Spinal cord (tissue), 9 donors: ENCODE measurements at regions not wholly inside any gene's neighbourhood (a gene's known extent, or its start where the extent isn't known, plus 50 kb on each side); places are given as distances from the start of the nearest gene placed in this dataset.

ENCODE experiments used
- DNase-seq, 6 donors: peaks; one replicate each; pipeline versions ENCODE4 v3.0.0 to v3.0.0-alpha.2; 2013 to 2015; ENCODE audit warnings: low spot score in 6 of 6, low read depth in 4 of 6
- H3K27ac ChIP-seq: one replicate; pipeline ENCODE4 v1.5.1; 2013; ENCODE audit warnings: low read depth, low read length, control low read depth
- H3K27me3 ChIP-seq: one replicate; pipeline ENCODE4 v1.6.1; 2013; ENCODE audit warnings: low read length; ENCODE audit not compliant: control insufficient read depth, insufficient read depth
- H3K36me3 ChIP-seq: one replicate; pipeline ENCODE4 v1.6.1; 2013; ENCODE audit warnings: low read length; ENCODE audit not compliant: control insufficient read depth, insufficient read depth
- H3K4me1 ChIP-seq: one replicate; pipeline ENCODE4 v1.6.1; 2013; ENCODE audit warnings: low read length; ENCODE audit not compliant: control insufficient read depth, insufficient read depth
- H3K4me3 ChIP-seq: one replicate; pipeline ENCODE4 v1.5.1; 2013; ENCODE audit warnings: low read depth, low read length, control low read depth
- H3K9me3 ChIP-seq: one replicate; pipeline ENCODE4 v1.6.1; 2013; ENCODE audit warnings: low read length; ENCODE audit not compliant: control insufficient read depth, insufficient read depth
- WGBS: methylation state at CpG from one replicate; pipeline ENCODE4 v1.1.5; 2013; ENCODE audit warnings: missing lambda C conversion rate; ENCODE audit not compliant: insufficient coverage; 5-methylcytosine and 5-hydroxymethylcytosine counted together
- donor health status: healthy.

DNA sequence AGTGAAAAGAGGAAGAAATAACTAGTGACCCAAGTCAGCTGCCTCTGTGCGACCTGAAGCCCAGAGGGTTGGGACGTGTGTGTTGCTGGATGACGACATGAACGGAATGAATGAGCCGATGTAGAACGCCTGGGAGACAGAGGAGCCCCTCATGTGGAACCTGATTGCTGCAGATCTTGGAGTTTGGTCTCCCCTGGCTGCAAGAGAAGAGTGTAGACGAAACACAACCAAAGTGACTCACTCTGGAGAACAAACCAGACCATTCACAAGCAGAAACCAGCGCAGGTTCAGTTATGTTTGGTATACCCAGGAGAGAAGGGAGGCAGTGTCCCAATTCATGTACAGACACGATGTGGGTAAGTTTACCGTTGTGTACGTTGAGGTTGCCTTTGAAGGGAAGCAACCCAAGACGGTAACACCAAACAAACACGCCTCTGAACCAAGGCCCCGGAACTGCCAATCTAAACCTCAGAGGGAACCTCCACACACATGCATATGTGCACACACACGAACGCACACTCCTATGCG is 265.9 kb downstream of the BMP7 start:
- 85% methylated on average over 10 of the region's 17 CpGs for WGBS
- Histone ChIP-seq H3K4me3 (no peak overlapping the region), H3K27me3 (peaks cover 8% of the 10 kb centered on the region), H3K9me3 (no peaks in the 10 kb centered on the region), H3K27ac (no peak overlapping the region), H3K36me3 (no peaks in the 10 kb centered on the region), H3K4me1 (no peaks in the 10 kb centered on the region)
- DNase-seq, result no peak

DNA sequence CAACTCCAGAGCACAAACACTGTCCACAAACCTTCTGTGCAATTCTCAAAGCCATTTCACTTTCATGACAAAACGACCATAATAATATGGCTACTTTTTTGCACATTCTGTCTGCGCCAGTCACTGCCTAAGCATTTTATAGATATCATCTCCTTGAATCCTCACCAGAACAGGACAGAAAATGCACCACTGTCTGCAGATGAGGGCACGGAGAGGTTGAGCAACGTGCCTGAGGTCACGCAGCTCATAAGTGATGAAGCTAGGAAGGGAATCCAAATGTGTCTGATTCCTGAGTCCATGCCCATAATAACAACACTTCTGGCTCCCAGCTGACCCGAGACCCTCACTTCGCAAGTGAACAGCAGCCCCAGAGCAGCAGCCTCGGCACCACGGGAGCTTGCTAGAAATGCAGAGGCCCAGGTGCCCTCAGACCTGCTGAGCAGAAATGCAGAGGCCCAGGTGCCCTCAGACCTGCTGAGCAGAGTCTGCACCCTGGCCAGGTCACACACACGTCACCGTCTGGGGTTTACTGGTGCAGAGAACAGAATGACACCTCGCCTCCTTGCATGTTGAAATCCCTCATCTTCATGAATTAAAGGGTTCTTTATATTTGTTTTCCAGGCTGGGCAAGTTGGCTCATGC is 265.2 kb downstream of the BMP7 start:
- Histone ChIP-seq H3K27me3 (peaks cover 9% of the 10 kb centered on the region), H3K4me3 (no peak overlapping the region), H3K4me1 (no peaks in the 10 kb centered on the region), H3K36me3 (no peaks in the 10 kb centered on the region), H3K9me3 (no peaks in the 10 kb centered on the region), H3K27ac (no peak overlapping the region)
- no peak for DNase-seq
- WGBS, result 95% methylated on average over 10 of the region's 12 CpGs

DNA sequence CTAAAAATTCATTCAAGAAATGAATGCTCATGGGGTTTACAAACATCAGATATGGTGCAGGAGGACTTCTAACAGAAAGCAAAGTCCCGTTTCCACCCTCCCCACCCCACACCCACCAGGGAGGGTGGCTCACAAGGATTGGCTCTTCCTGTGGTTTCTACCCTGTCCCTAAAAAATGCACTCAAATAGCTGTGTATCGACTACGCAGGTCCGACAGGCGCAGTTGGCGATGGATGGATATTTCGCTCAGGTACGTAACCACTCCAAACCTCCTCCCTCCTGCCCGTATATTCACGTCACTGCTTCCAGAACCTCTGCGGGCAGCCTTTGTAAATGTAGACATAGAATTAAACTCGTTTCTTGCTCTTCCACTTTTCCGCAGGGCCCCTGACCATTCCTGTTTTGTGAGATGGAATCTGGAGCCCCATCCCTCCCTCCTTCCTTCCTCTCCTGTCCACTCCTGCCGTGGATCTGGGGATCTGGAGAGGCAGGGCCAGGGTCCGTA is 264.3 kb downstream of the BMP7 start:
- no peak overlapping the region for H3K27ac ChIP-seq
- H3K4me3 ChIP-seq, result no peak overlapping the region
- no peak for DNase-seq
- no peaks in the 10 kb centered on the region for H3K4me1 ChIP-seq
- peaks cover 12% of the 10 kb centered on the region for H3K27me3 ChIP-seq
- H3K9me3 ChIP-seq, result no peaks in the 10 kb centered on the region
- no peaks in the 10 kb centered on the region for H3K36me3 ChIP-seq
- 98% methylated on average over 7 of the region's 15 CpGs for WGBS

DNA sequence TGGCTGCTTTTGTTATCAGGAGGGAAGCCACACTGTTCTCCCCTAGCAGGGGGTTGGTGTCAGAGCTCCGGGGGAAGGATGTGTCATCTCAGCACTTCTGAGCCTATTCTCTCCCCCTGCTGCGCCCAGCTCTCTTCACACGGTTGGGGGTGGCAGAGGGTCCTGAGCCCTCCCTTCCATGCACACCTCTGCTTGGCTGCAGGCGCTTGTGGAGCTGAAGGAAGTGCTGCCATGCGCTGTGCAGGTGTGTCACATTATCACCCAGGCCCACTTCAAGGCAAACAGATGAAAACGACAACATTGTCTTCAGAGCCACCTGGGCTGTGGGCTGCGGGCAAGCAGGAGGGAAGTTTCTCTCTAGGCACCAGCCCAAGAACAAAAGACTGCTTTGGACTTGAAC is 263.4 kb downstream of the BMP7 start:
- no peaks in the 10 kb centered on the region for H3K4me1 ChIP-seq
- H3K36me3 ChIP-seq, result no peaks in the 10 kb centered on the region
- 57% methylated on average over 3 of the region's 7 CpGs for WGBS
- H3K27ac ChIP-seq, result no peak overlapping the region
- no peak for DNase-seq
- H3K9me3 ChIP-seq, result no peaks in the 10 kb centered on the region
- no peak overlapping the region for H3K4me3 ChIP-seq
- peaks cover 12% of the 10 kb centered on the region for H3K27me3 ChIP-seq

DNA sequence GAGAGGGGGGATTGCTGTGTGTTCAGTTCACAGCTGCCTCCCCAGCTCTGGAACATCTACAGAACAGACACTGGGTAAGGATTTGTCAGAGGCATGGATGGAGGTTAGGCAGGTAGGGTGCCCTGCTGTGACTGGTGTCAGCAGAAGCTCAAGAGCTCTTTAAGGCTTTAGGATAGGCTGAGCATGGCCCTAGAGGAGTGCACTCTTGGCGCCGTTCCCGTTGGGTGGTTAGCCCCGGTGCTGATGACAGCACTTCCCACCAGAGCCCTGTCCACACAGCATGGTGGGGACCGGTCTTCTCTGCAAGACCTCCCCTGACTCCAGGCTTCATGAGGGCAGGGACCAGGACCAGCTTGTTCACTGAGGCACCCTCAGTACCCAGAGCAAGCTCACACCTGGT is 262.0 kb downstream of the BMP7 start:
- Histone ChIP-seq H3K4me3 (no peak overlapping the region), H3K4me1 (no peaks in the 10 kb centered on the region), H3K9me3 (no peaks in the 10 kb centered on the region), H3K27ac (no peak overlapping the region), H3K27me3 (peaks cover 12% of the 10 kb centered on the region), H3K36me3 (no peaks in the 10 kb centered on the region)
- 84% methylated on average over 5 of the region's 5 CpGs for WGBS
- DNase-seq, result no peak

DNA sequence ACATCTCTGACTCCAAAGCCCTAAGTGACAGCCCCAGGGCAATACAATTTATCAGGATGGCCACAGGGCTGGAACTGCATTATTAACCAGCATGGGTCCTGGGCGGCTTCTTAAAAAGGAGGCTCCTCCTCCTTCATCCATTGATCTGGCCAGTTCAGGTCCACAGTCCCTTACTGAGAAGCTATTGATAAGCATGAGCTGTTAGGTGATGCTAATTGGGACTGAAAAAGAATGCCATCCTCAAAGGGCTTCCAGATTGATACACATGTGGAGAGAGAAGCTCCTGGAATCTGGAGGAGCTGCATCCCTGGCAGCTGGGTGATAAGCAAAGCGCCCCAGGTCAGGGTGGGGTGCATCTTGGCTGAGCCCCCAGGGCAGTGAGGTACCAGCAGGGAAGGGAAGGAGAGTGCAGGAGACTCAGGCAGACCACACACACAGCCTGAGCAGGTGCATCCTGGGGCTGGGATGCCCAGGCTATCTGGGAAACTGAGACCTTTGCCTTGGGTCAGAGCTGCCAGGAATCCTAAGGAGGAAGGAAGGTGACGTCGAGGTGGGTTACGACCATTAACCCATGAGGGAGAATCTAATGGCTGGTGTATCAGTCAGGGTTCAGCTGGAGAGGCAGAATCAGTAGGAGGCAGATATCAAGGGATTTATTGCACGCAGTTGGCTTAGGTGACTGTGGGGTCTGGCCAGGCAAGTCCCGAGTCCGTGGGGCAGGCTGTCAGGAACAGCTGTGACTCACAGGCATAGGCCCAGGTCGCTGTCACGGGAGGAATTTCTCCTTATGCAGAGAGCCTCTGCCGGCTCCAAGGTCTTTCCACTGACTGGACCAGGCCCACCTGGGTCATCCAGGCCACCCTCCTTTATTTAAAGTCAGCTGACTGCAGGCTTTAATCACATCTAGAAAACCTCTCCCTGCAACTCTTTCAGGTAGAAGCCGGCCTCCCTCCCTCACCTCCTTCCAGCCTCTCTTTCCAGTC is 261.2 kb downstream of the BMP7 start:
- WGBS, result 75% methylated on average over 11 of the region's 12 CpGs

DNA sequence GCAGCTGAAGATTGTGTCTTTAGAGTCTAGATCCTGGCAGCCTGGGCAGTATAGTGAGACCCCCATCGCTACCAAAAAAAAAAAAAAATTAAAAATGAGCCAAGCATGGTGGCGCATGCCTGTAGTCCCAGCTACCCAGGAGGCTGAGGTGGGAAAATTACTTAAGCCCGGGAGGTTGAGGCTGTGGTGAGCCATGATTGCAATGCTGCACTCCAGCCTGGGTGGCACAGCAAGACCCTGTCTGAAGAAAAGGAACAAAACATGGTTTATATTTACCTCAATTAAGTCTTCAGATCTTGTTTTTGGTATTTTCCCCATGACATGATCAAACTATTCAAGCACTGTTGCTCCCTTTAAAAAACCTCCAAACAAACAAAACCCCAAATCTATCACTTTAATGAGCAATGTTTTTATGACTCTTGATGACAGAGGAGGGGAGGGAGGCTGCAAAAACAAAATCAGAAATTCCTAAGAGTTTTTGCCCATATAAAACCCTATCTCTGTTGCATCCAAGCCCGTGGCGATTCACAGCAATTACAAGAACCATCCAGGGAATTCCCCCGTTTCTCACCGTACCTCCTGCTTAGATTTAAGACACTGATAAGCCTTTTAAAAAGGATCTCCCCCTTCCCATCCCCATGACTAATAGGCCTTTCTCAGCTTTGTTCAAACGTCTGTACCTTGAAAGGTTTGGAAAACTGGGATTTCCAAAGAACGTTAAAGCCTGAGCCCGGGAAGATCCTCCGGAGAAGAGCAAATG is 259.9 kb downstream of the BMP7 start:
- Histone ChIP-seq H3K9me3 (no peaks in the 10 kb centered on the region), H3K4me1 (no peaks in the 10 kb centered on the region), H3K4me3 (no peak overlapping the region), H3K27me3 (peaks cover 13% of the 10 kb centered on the region), H3K27ac (no peak overlapping the region), H3K36me3 (no peaks in the 10 kb centered on the region)
- no peak for DNase-seq
- 34% methylated on average over 10 of the region's 11 CpGs for WGBS

More for the DNA sequence above, 261.2 kb downstream of the BMP7 start:
- Histone ChIP-seq H3K9me3 (no peaks in the 10 kb centered on the region), H3K36me3 (no peaks in the 10 kb centered on the region), H3K4me3 (no peak overlapping the region), H3K27me3 (peaks cover 12% of the 10 kb centered on the region), H3K27ac (no peak overlapping the region), H3K4me1 (no peaks in the 10 kb centered on the region)
- DNase-seq, result no peak

DNA sequence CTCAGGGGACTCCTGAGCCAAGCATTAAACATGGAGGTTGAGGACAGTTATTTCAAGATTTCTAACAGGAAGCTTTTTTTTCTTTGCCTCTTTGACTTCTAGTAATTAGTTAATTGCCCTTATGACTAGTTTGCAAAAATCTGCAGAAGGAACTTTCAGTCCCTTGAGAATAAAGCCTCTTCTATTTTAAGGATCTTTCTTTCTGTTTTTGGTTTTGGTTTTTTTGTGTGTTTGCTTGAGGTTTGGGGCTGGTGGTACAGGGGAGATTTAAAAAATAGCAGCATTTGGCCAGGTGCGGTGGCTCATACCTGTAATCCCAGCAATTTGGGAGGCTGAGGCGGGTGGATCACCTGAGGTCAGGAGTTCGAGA is 259.3 kb downstream of the BMP7 start:
- H3K9me3 ChIP-seq, result no peaks in the 10 kb centered on the region
- WGBS, result 83% methylated on average over 1 of the region's 3 CpGs
- H3K36me3 ChIP-seq, result no peaks in the 10 kb centered on the region
- no peak overlapping the region for H3K4me3 ChIP-seq
- no peak for DNase-seq
- H3K4me1 ChIP-seq, result no peaks in the 10 kb centered on the region
- peaks cover 15% of the 10 kb centered on the region for H3K27me3 ChIP-seq
- no peak overlapping the region for H3K27ac ChIP-seq

DNA sequence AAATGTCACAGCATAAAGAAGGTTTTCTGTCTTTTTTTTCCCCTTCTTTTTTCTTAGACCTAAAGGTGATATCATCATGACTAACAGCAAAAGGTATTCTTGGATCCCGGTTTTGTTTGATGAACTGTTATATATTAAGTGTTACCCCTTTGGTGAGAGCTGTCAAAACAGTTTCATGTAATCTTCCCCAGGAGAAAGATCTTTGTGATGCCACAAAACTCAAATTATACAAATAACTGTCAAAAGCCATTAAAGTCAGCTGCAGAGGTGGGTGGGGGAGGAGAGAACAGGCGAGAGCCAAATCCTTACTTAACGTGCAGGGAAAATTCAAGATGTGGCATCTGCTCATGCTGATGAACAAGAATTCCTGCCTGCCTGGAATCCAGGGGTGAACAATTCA is 258.2 kb downstream of the BMP7 start:
- Histone ChIP-seq H3K27ac (no peak overlapping the region), H3K36me3 (no peaks in the 10 kb centered on the region), H3K4me1 (no peaks in the 10 kb centered on the region), H3K9me3 (no peaks in the 10 kb centered on the region), H3K27me3 (peaks cover 15% of the 10 kb centered on the region), H3K4me3 (no peak overlapping the region)
- 31% methylated on average over 2 of the region's 3 CpGs for WGBS
- peak in 1 of 6 donors; percentile 10 for DNase-seq
